ENCODE measurements at regions not wholly inside any gene's neighbourhood (a gene's known extent, or its start where the extent isn't known, plus 50 kb on each side); places are given as distances from the start of the nearest gene placed in this dataset.

DNA sequence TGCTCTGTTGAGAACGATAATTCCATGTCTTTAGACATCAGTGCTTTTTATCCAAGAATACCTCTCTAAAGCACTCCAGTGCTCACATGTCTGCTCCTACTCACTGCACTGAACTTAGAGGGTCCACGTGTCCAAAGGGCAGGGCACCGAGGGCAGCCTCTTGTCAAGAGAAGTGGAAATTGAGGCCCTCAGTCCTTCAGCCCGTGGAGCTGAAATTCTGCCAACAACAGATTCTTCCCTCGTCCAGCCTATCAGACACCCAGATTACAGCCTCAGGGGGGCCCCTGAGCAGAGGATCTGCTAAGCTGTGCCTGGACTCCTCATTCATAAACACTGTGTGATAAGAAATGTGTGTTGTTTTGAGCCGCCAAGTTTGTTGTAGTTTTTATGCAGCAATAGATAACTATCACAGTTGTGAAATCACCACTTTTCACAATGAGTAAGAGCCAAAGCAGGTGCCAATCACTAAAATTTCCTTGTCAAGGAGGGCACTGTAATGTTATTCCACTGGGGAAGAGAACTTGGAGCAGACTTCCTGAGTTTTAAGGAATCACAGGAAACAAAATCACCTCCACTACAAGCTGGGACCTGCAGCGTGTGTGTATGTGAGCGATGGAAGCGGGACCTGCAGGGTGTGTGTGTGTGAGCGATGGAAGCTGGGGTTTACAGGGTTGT is 58.8 kb upstream of the IGFBPL1 start:
- TF ChIP-seq, protein P1, sequence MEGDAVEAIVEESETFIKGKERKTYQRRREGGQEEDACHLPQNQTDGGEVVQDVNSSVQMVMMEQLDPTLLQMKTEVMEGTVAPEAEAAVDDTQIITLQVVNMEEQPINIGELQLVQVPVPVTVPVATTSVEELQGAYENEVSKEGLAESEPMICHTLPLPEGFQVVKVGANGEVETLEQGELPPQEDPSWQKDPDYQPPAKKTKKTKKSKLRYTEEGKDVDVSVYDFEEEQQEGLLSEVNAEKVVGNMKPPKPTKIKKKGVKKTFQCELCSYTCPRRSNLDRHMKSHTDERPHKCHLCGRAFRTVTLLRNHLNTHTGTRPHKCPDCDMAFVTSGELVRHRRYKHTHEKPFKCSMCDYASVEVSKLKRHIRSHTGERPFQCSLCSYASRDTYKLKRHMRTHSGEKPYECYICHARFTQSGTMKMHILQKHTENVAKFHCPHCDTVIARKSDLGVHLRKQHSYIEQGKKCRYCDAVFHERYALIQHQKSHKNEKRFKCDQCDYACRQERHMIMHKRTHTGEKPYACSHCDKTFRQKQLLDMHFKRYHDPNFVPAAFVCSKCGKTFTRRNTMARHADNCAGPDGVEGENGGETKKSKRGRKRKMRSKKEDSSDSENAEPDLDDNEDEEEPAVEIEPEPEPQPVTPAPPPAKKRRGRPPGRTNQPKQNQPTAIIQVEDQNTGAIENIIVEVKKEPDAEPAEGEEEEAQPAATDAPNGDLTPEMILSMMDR (IDR thresholded peaks at IDR 0.05; ENCODE audit: poor library complexity, severe bottlenecking) = no peak
- TF ChIP-seq POLR2AphosphoS5 (IDR thresholded peaks at IDR 0.05) (no peak), EZH2 (IDR thresholded peaks at IDR 0.05; ENCODE audit: borderline replicate concordance, insufficient read depth, low read length, poor library complexity, severe bottlenecking) (no peak), EP300 (conservative IDR thresholded peaks at IDR 0.05; ENCODE audit: poor library complexity, severe bottlenecking) (no peak), TAF1 (IDR thresholded peaks at IDR 0.05; ENCODE audit: low read depth) (no peak), RAD21 (conservative IDR thresholded peaks at IDR 0.05) (no peak)
